ENCODE measurements at regions not wholly inside any gene's neighbourhood (a gene's known extent, or its start where the extent isn't known, plus 50 kb on each side); places are given as distances from the start of the nearest gene placed in this dataset.

GRCh38 chr6:138575257-138575656 is 76.0 kb upstream of the NHSL1 start (continued):
- no peak for TF ChIP-seq GLI2 (tag by site-specific recombination; IDR thresholded peaks at IDR 0.05; ENCODE audit: borderline replicate concordance, low read depth)
- TF ChIP-seq ZNF654 (tag by site-specific recombination; IDR thresholded peaks at IDR 0.05; ENCODE audit: low read depth), result no peak
- no peak for TF ChIP-seq ZNF324 (tag by site-specific recombination; IDR thresholded peaks at IDR 0.05)
- TF ChIP-seq ZBTB7A (tag by site-specific recombination; IDR thresholded peaks at IDR 0.05; ENCODE audit: low read depth), result no peak

GRCh38 chr6:138576313-138576712 is 77.0 kb upstream of the NHSL1 start:
- no peak overlapping the region for H3K4me3 ChIP-seq (ENCODE audit: low read depth, low read length)
- H3K36me3 ChIP-seq (ENCODE audit: control insufficient read depth in 2 of 2, insufficient read depth in 1 of 2, low read length in 2 of 2), result no peaks in the 10 kb centered on the region
- no peak overlapping the region for H3K27ac ChIP-seq (ENCODE audit: extremely low read depth, low read depth, low read length)
- POLR2A ChIA-PET, result no interaction called here
- CTCF ChIA-PET, result interaction anchor here (4.8 kb wide), 1 partner anchor 14 kb away, joined by 40 read pairs; no protein-coding TSS in a partner anchor
- peaks cover 24% of the 10 kb centered on the region for H3K4me1 ChIP-seq (ENCODE audit: control insufficient read depth, insufficient read depth, low read length)
- no peaks in the 10 kb centered on the region for H3K9me3 ChIP-seq (ENCODE audit: control insufficient read depth, insufficient read depth, low read depth, low read length)
- TF ChIP-seq MEIS1 (CRISPR knock-in tag; IDR thresholded peaks at IDR 0.05; ENCODE audit: borderline replicate concordance) (no peak), PRDM6 (tag by site-specific recombination; IDR thresholded peaks at IDR 0.05) (peak; percentile 57; the same call in 1 of the 2 replicates), FEZF1 (tag by site-specific recombination; IDR thresholded peaks at IDR 0.05) (peak; percentile 86), ZNF214 (tag by site-specific recombination; IDR thresholded peaks at IDR 0.05; ENCODE audit: borderline replicate concordance) (no peak), ZNF10 (tag by site-specific recombination; IDR thresholded peaks at IDR 0.05) (no peak), ZNF302 (tag by site-specific recombination; IDR thresholded peaks at IDR 0.05; ENCODE audit: low read depth) (no peak), TCF7L2 (IDR thresholded peaks at IDR 0.05; ENCODE audit: borderline replicate concordance, low read depth, low read length) (peak; percentile 21; the same call in 1 of the 2 replicates), PRDM4 (tag by site-specific recombination; IDR thresholded peaks at IDR 0.05) (no peak), ZNF239 (tag by site-specific recombination; IDR thresholded peaks at IDR 0.05) (no peak), ZIC2 (tag by site-specific recombination; IDR thresholded peaks at IDR 0.05) (0 out of 2 replicates have a peak, but pooled peaks have one; percentile 12), ZNF211 (tag by site-specific recombination; IDR thresholded peaks at IDR 0.05; ENCODE audit: low read depth) (no peak), ZBTB8A (tag by site-specific recombination; IDR thresholded peaks at IDR 0.05) (peak; percentile 15; the same call in 1 of the 2 replicates), ZNF600 (tag by site-specific recombination; IDR thresholded peaks at IDR 0.05) (0 out of 2 replicates have a peak, but pooled peaks have one; percentile 19), ZNF121 (tag by site-specific recombination; IDR thresholded peaks at IDR 0.05) (no peak), TRIM28 (IDR thresholded peaks at IDR 0.05; ENCODE audit: borderline replicate concordance, low read length) (peak; percentile 52; the same call in 1 of the 2 replicates), ZNF248 (tag by site-specific recombination; IDR thresholded peaks at IDR 0.05) (no peak), ZNF311 (tag by site-specific recombination; IDR thresholded peaks at IDR 0.05; ENCODE audit: borderline replicate concordance) (no peak), YY2 (tag by site-specific recombination; IDR thresholded peaks at IDR 0.05) (no peak), ZNF132 (tag by site-specific recombination; IDR thresholded peaks at IDR 0.05; ENCODE audit: borderline replicate concordance) (no peak), ZNF488 (tag by site-specific recombination; IDR thresholded peaks at IDR 0.05) (no peak), ZBTB44 (tag by site-specific recombination; IDR thresholded peaks at IDR 0.05) (no peak), ZNF837 (tag by site-specific recombination; IDR thresholded peaks at IDR 0.05) (no peak), ZNF658 (tag by site-specific recombination; IDR thresholded peaks at IDR 0.05) (no peak), ZNF639 (tag by site-specific recombination; IDR thresholded peaks at IDR 0.05) (no peak), EGR2 (tag by site-specific recombination; IDR thresholded peaks at IDR 0.05; ENCODE audit: low read depth) (no peak), OSR2 (tag by site-specific recombination; IDR thresholded peaks at IDR 0.05) (peak; percentile 89), SALL2 (tag by site-specific recombination; IDR thresholded peaks at IDR 0.05; ENCODE audit: borderline replicate concordance) (no peak)

All from HEK293 (cell line).